SK-N-SH treated with all-trans-retinoic acid at 6 μM for 48 hours (cell line): ENCODE measurements at regions not wholly inside any gene's neighbourhood (a gene's known extent, or its start where the extent isn't known, plus 50 kb on each side); places are given as distances from the start of the nearest gene placed in this dataset.

Source experiments
- ATAC-seq: fragments of 200-7000 bp; cut with Tn5 transposase; 3 replicates; pipeline ENCODE4 v1.9.1; 2020; ENCODE audit warnings: mild to moderate bottlenecking, moderate library complexity
- ARNTL ChIP-seq: fragments of 450-650 bp; formaldehyde crosslinking; IDR thresholded peaks from 2 replicates; pipeline ENCODE4 v1.5.0; 2020; ENCODE audit warnings: low read depth, mild to moderate bottlenecking, moderate library complexity, borderline replicate concordance
- BACH2 ChIP-seq: fragments of 250-450 bp; sonication (Bioruptor Pico); IDR thresholded peaks from 2 replicates; pipeline ENCODE4 v1.9.0; 2021; ENCODE audit warnings: mild to moderate bottlenecking, borderline replicate concordance
- CSDC2 ChIP-seq: fragments of 250-450 bp; sonication (Bioruptor Pico); IDR thresholded peaks from 2 replicates; pipeline ENCODE4 v1.5.0; 2020; ENCODE audit warnings: mild to moderate bottlenecking, moderate library complexity
- CSRNP3 ChIP-seq: fragments of 250-450 bp; sonication (Bioruptor Pico); IDR thresholded peaks from 2 replicates; pipeline ENCODE4 v1.5.1; 2021; ENCODE audit warnings: mild to moderate bottlenecking, moderate library complexity
- ESRRG ChIP-seq: fragments of 250-450 bp; sonication (Bioruptor Pico); IDR thresholded peaks from 2 replicates; pipeline ENCODE4 v1.6.1; 2021; ENCODE audit warnings: mild to moderate bottlenecking
- GLIS3 ChIP-seq: fragments of 250-450 bp; sonication (Bioruptor Pico); IDR thresholded peaks from 2 replicates; pipeline ENCODE4 v1.5.0; 2020; ENCODE audit warnings: mild to moderate bottlenecking, moderate library complexity
- ISL1 ChIP-seq: fragments of 250-450 bp; sonication (Bioruptor Pico); IDR thresholded peaks from 2 replicates; pipeline ENCODE4 v2.1.2; 2022; ENCODE audit warnings: mild to moderate bottlenecking, moderate library complexity
- PATZ1 ChIP-seq: fragments of 250-450 bp; sonication (Bioruptor Pico); IDR thresholded peaks from 2 replicates; pipeline ENCODE4 v1.8.0; 2020; ENCODE audit warnings: mild to moderate bottlenecking, moderate library complexity, borderline replicate concordance
- POU6F1 ChIP-seq: fragments of 250-450 bp; sonication (Bioruptor Pico); IDR thresholded peaks from 2 replicates; pipeline ENCODE4 v1.8.0; 2021; ENCODE audit warnings: low read depth, mild to moderate bottlenecking, moderate library complexity, borderline replicate concordance
- PPARA ChIP-seq: fragments of 250-450 bp; sonication (Bioruptor Pico); IDR thresholded peaks from 2 replicates; pipeline ENCODE4 v1.5.0; 2020; ENCODE audit warnings: mild to moderate bottlenecking, borderline replicate concordance
- SNAI2 ChIP-seq: fragments of 250-450 bp; sonication (Bioruptor Pico); IDR thresholded peaks from 2 replicates; pipeline ENCODE4 v1.5.0; 2020; ENCODE audit warnings: mild to moderate bottlenecking, moderate library complexity
- TCF4 ChIP-seq: fragments of 250-450 bp; sonication (Bioruptor Pico); IDR thresholded peaks from 2 replicates; pipeline ENCODE4 v1.8.0; 2021; ENCODE audit warnings: mild to moderate bottlenecking, moderate library complexity, borderline replicate concordance
- TOX ChIP-seq: fragments of 250-450 bp; sonication (Bioruptor Pico); IDR thresholded peaks from 2 replicates; pipeline ENCODE4 v1.8.0; 2021; ENCODE audit warnings: mild to moderate bottlenecking, moderate library complexity, borderline replicate concordance
- TSHZ2 ChIP-seq: fragments of 250-450 bp; sonication (Bioruptor Pico); IDR thresholded peaks from 2 replicates; pipeline ENCODE4 v1.5.0; 2020; ENCODE audit warnings: mild to moderate bottlenecking, moderate library complexity
- ZC3H10 ChIP-seq: fragments of 250-450 bp; sonication (Bioruptor Pico); IDR thresholded peaks from 2 replicates; pipeline ENCODE4 v1.5.1; 2021; ENCODE audit warnings: mild to moderate bottlenecking, moderate library complexity
- ZFP3 ChIP-seq: fragments of 250-450 bp; sonication (Bioruptor Pico); IDR thresholded peaks from 2 replicates; pipeline ENCODE4 v1.5.0; 2020; ENCODE audit warnings: mild to moderate bottlenecking, moderate library complexity
- ZFP30 ChIP-seq: fragments of 450-650 bp; formaldehyde crosslinking; IDR thresholded peaks from 2 replicates; pipeline ENCODE4 v1.5.0; 2022; ENCODE audit warnings: mild to moderate bottlenecking, moderate library complexity
- ZNF565 ChIP-seq: fragments of 450-650 bp; formaldehyde crosslinking; conservative IDR thresholded peaks from 2 replicates; pipeline ENCODE4 v1.5.0; 2020; ENCODE audit warnings: low read depth, mild to moderate bottlenecking, moderate library complexity
- ZNF70 ChIP-seq: fragments of 450-650 bp; formaldehyde crosslinking; IDR thresholded peaks from 2 replicates; pipeline ENCODE4 v1.5.0; 2020; ENCODE audit warnings: mild to moderate bottlenecking, moderate library complexity
- ZNF8 ChIP-seq: fragments of 450-650 bp; formaldehyde crosslinking; IDR thresholded peaks from 2 replicates; pipeline ENCODE4 v1.5.0; 2020; ENCODE audit warnings: mild to moderate bottlenecking, moderate library complexity

GRCh38 chr22:22830193-22830592 lies 57.4 kb upstream of the IGLL5 start:
- no peak for TF ChIP-seq ESRRG (CRISPR knock-in tag)
- TF ChIP-seq ISL1 (CRISPR knock-in tag) = no peak
- no peak for TF ChIP-seq ZNF565 (CRISPR knock-in tag)
- no peak for TF ChIP-seq GLIS3 (CRISPR knock-in tag)
- TF ChIP-seq ZC3H10 (CRISPR knock-in tag) = no peak
- no peak for TF ChIP-seq PPARA (CRISPR knock-in tag)
- no peak for TF ChIP-seq CSRNP3 (CRISPR knock-in tag)
- TF ChIP-seq CSDC2 (CRISPR knock-in tag) = no peak
- TF ChIP-seq ZFP3 (CRISPR knock-in tag) = no peak
- TF ChIP-seq ZNF8 = no peak
- TF ChIP-seq PATZ1 = no peak
- no peak for TF ChIP-seq POU6F1 (CRISPR knock-in tag)
- TF ChIP-seq, all 23 proteins: peak for 0
- ATAC-seq = no peak

GRCh38 chr22:22830957-22831688 lies 56.5 kb upstream of the IGLL5 start:
- TF ChIP-seq SNAI2 (CRISPR knock-in tag) = no peak
- TF ChIP-seq ZC3H10 (CRISPR knock-in tag) = no peak
- TF ChIP-seq BACH2 (CRISPR knock-in tag) = no peak
- TF ChIP-seq ESRRG (CRISPR knock-in tag) = no peak
- no peak for TF ChIP-seq TSHZ2 (CRISPR knock-in tag)
- no peak for TF ChIP-seq ARNTL (CRISPR knock-in tag)
- no peak for TF ChIP-seq PPARA (CRISPR knock-in tag)
- no peak for TF ChIP-seq GLIS3 (CRISPR knock-in tag)
- TF ChIP-seq, all 23 proteins: peak for 0
- ATAC-seq = no peak

GRCh38 chr22:22833059-22833458 lies 54.6 kb upstream of the IGLL5 start:
- ATAC-seq = no peak
- TF ChIP-seq BACH2 (CRISPR knock-in tag) (no peak), ZNF70 (no peak)

GRCh38 chr22:22833488-22833887 lies 54.1 kb upstream of the IGLL5 start:
- no peak for ATAC-seq
- TF ChIP-seq POU6F1 (CRISPR knock-in tag) = no peak
- no peak for TF ChIP-seq ZC3H10 (CRISPR knock-in tag)
- TF ChIP-seq SNAI2 (CRISPR knock-in tag) = no peak
- no peak for TF ChIP-seq CSRNP3 (CRISPR knock-in tag)
- no peak for TF ChIP-seq CSDC2 (CRISPR knock-in tag)
- TF ChIP-seq TSHZ2 (CRISPR knock-in tag) = no peak
- TF ChIP-seq ZFP3 (CRISPR knock-in tag) = no peak
- no peak for TF ChIP-seq GLIS3 (CRISPR knock-in tag)
- no peak for TF ChIP-seq TOX
- no peak for TF ChIP-seq ZFP30 (CRISPR knock-in tag)
- no peak for TF ChIP-seq ARNTL (CRISPR knock-in tag)
- no peak for TF ChIP-seq TCF4
- TF ChIP-seq ZNF565 (CRISPR knock-in tag) = no peak
- TF ChIP-seq, all 23 proteins: peak for 0
